D341Med (cell line): ENCODE measurements at regions not wholly inside any gene's neighbourhood (a gene's known extent, or its start where the extent isn't known, plus 50 kb on each side); places are given as distances from the start of the nearest gene placed in this dataset.
A peak's percentile ranks its signal among the peaks of the same experiment; 100 is the strongest.

ENCODE experiments used
- DNase-seq: peaks from one replicate; pipeline ENCODE4 v3.0.0; 2012; ENCODE audit warnings: low spot score

DNA sequence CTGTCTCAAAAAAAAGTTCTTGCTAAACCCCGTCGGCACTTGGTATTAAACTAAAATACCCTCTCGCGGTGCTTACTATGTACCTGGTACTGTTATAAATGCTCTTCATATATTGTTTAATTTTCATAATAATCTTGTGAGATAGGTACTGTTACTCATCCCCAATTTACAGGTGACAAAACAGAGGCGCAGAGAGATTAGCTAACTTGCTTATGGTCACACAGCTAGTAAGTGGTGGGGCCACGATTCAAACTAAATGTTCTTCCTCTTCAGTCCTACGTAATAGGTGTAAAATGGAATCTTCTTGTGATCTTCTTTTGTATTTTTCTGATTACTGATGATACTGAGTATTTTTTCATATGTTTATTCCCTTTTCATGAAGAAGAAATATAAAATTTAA is 51.3 kb downstream of the TET3 start:
- DNase-seq: no peak

DNA sequence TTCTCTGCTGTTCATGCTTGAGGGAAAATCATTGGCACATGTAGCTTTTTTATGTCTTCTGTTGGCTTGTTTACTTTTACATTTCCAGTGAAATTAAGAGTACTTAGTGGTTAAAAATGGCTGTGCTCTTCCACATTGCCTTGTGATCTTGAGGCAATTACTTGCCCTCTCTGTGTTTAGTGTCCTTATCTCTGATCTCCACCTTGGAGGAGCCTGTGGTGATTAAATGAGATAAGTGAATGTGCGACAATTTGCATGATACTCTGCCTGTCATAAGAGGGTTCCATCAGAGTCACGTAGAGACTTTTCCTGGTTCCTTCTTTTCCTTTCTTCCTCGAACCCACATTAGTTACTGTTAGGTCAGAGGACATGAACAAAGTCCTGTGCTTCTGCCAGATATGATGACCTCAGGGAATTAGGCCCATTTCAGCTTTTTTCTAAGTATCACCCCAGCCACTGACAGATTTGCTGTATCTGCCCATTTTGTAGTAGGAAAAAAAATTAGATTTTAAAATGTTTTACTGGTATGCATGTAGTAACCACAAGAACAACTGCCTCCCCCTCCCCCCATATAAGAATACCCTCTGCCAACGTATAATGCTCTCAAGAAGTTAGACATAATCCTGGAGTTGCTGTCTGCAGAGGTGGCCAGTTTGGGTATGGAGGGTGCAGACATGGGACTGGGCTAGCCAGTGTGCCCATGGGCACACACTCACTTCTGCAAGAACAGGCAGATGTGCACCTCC is 51.9 kb downstream of the TET3 start:
- DNase-seq: no peak

DNA sequence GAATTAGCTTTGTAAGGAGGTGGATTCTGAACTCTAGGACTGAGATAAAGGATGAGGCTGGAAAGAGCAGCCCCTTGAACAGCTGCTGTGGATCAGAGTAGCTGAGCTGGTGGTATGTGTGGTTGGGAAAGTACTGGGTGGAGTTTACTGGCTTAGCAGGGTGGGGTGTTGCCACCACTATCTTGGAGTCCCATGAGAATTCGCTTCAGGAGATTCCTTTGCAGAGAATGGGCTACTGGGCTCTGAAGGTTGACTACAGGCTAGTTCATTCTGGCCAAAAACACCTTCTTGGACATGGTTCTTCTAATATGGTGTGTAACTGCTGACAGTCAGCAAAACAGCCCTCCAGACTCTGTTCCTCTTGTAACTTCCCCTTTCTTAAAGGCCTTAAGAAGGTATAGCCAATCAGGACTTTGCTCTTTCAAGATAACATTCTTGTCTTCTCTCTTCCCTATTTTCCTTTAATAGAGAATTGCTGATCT is 52.7 kb downstream of the TET3 start:
- peak; percentile 57 for DNase-seq

DNA sequence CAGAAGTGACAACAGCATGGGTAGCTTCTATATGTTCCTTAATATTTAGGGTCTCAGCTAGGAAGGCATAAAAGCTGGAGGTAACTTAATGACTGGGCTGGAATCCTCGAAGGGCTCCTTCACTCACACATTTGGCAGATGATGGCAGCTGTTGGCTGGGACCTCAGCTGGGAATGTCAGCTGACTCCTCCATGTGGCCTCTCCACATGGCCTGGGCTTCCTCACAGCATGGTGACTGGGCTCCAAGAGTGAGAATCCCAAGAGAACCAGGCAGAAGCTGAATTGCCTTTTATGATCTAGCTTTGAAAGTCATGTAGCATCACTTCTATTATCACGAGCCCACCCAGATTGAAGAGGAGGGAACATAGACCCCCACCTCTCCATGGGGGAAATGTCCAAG is 54.9 kb downstream of the TET3 start:
- no peak for DNase-seq

DNA sequence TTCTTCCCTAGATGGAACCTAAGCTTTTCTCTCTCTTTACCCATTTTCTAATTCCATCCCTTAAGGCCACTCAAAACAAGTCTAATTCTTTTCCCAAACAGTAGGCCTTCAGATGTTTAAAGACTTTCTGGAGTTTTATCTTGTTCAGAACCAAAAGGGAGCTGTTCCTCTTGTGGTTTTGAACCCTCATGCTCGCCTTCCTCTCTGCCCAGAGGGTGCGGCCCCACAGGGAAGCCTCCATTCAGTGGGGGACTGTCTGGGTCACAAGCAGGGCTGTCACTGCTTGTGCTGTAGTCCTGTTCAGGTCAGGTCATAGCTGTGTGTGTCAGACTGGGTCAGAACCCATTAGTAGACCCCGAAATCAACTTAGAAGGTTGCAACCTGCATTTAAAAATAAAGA is 56.5 kb downstream of the TET3 start:
- no peak for DNase-seq

DNA sequence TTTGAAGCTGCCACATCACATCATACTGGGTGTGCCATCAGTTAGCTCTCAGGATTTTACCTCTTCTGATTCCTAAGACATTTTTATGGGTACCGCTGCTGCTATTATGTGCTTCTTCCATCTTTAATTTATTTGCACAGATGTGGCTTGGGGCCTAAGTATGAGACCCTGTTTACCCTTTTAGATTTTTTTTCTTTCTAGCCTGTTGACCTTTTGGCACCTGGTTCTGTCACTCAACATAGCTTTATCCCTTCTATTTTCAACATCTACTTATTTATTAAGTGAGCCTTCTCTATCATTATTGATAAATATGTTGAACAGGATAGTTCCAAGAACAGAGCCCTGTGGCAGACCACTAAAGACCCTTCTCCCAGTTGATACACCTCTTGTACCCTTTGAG is 57.0 kb downstream of the TET3 start:
- no peak for DNase-seq

DNA sequence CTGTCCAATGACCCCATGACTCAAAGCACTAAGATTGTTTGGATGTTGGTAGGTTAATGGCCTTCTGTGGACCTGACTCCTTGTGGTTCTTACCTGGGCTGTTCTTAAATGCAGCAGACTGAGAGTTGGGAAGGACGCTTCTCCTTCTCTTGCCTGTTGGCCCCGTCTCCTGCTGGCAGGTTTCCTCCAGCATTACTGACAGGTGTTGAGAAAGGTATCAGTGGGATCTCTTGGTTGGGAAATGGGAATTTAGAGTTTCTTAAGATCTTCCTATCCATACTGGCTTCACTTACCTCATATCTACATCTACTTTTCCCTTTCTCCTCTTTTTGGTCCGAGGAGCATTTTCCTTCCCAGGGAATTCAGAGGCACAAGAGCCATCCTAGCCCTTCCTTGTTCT is 57.9 kb downstream of the TET3 start:
- DNase-seq: no peak

DNA sequence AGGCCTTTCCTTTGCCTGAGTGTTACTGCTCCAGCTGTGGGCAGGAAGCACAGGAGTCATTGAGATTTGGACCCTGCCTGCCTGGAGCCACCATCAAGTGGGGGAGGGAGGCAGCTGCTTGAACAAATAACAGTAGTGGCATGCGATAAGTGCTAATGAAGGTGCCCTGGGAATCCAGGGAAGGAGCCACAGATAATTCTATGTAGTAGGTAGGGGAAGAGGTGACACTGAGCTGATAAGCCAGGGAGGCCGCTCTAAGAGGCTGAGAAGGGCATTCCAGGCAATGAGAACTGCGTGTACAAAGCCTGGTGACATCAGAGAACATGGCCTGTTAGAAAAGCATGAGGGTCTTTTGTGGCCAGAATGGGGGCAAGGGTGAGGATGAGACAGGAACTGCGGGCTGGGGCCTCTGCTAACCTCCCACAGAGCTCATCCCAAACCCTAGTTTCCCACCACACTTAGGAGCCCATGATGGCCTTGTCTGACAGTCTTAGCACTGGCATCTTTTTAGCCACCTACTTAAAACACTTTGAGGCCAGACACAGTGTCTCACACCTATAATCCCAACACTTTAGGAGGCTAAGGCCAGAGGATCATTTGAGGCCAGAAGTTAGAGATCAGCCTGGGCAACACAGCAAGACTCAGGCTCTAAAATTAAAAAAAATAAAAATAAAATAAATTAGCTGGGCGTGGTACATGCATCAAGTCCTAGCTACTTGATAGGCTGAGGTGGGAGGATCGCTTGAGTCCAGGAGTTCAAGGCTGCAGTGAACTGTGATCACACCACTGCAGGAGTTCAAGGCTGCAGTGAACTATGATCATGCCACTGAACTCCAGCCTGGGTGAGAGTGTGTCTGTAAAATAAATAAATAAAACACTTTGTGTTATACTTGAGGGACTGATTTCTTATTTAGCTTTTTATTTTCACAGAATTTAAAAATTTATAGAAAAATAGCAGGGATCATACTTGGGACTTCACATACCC is 58.9 kb downstream of the TET3 start:
- no peak for DNase-seq

DNA sequence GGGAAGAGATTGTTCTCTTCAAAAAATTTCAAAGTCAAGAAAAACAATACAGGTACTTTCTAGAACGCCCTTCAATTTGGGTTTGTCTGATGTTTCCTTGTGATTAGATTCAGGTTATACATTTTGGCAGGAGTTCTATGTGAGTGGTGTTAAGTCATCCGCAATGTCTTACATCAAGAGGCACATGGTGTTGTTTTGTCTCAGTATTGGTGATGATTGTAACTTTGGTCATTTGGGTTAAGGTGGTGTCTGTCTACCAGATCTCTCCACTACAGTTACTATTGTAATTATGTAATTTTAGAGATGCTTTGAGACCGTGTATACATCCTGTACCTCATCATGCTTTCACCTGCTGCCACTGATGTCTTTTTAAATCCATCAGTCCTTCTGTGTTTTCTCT is 60.3 kb downstream of the TET3 start:
- no peak for DNase-seq

DNA sequence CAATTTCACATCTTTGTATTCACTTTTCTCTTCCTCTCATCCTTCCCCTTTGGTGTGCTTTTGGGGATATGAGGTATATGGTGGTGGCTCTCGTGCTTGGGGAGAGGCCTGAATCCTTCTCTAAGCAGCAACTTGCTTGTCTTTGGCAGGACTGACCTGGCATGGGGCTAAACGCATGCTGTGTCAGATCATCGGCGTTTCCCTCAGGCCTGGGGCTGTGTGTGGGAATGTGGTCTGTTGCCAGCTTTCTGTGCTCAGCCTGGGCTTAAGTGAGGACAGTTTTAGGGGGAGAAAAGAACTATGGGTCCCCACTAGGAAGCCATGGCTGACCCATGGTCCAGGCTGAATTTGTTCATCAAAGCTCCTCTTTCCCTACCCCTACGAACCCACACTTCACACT is 60.7 kb downstream of the TET3 start:
- no peak for DNase-seq

DNA sequence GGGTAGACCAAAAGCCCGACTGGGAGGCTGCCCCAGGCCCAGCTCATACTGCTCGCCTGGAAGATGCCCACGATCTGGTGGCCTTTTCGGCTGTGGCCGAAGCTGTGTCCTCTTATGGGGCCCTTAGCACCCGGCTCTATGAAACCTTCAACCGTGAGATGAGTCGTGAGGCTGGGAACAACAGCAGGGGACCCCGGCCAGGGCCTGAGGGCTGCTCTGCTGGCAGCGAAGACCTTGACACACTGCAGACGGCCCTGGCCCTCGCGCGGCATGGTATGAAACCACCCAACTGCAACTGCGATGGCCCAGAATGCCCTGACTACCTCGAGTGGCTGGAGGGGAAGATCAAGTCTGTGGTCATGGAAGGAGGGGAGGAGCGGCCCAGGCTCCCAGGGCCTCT is 61.7 kb downstream of the TET3 start:
- no peak for DNase-seq

DNA sequence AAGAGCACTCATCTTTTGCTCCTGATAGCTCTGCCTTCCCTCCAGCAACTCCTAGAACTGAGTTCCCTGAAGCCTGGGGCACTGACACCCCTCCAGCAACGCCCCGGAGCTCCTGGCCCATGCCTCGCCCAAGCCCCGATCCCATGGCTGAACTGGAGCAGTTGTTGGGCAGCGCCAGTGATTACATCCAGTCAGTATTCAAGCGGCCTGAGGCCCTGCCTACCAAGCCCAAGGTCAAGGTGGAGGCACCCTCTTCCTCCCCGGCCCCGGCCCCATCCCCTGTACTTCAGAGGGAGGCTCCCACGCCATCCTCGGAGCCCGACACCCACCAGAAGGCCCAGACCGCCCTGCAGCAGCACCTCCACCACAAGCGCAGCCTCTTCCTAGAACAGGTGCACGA is 62.4 kb downstream of the TET3 start:
- DNase-seq: no peak

DNA sequence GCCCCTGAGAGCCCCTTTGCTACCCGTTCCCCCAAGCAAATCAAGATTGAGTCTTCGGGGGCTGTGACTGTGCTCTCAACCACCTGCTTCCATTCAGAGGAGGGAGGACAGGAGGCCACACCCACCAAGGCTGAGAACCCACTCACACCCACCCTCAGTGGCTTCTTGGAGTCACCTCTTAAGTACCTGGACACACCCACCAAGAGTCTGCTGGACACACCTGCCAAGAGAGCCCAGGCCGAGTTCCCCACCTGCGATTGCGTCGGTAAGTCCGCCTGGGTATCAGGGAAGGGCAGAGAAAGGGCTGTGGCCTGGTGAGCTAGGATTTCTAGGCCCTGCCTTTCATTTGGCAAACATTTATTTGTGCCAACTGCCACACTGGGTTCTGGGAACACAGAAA is 63.4 kb downstream of the TET3 start:
- no peak for DNase-seq

DNA sequence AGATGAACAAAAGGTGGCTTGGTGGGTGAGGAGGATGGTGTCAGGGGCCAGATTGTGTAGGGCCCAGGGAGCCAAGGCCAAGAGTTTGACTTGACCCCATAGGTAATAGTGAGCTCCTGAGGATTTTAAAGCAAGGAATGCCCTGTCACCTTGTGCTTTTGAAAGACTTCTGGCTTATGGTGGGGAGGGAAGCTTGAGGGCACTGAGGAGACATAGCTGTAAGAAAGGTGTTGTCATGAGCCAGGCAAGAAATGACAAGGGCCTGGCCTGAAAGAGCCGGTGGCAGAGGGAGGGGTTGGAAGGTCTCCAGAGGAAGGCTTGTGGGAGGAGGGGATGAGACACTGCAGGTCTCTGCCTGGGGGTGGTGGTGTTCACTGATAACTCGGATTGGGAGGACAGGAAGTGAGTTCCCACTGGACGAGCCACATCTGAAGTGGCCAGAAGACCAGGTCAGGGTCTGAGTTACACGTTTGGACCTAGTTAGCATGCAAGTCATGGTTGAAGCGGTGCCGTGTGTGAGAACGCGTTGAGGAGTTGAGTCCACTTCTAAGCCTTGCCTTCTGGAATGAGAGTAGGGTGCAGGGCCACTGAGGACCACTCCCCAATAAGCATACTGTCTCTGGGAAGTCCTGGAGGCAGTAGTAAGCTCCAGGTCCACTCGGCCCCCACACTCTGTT is 64.3 kb downstream of the TET3 start:
- DNase-seq: no peak

DNA sequence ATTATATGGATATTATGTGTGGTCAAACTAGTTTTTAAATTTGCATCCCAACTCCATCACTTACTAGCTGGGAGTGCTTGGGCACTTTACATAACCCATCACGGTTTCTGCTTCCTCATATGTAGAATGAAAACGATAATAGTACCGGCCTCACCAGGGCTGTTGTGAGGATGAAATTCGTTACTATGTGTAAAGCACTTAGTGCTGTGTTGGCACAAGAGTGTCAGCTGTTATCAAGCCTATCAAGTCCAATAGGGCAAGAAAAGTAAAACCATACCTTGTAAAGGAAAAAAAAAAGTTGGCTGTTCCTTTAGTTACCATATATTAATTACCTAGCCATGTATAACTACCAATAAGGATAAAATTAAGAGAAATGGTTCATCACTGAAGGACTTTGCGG is 65.4 kb downstream of the TET3 start:
- no peak for DNase-seq

DNA sequence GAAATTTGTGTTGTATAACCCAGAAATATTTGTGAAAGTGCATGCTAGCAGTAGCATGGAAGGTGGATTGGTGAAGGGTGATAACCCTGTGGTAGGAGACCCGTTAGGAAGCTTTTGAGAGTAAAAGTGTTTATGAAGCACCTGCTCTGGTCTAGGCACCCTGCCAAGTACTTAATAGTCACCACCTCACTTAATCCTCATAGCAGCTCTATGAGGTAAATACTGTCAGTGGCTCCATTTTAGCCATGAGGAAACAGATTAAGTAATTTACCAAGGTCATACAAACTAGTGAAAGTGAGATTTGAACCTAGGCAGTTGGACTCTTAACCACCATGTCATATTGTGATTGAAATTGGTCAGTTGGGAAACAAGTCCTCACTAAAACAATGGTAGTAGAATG is 66.8 kb downstream of the TET3 start:
- no peak for DNase-seq

DNA sequence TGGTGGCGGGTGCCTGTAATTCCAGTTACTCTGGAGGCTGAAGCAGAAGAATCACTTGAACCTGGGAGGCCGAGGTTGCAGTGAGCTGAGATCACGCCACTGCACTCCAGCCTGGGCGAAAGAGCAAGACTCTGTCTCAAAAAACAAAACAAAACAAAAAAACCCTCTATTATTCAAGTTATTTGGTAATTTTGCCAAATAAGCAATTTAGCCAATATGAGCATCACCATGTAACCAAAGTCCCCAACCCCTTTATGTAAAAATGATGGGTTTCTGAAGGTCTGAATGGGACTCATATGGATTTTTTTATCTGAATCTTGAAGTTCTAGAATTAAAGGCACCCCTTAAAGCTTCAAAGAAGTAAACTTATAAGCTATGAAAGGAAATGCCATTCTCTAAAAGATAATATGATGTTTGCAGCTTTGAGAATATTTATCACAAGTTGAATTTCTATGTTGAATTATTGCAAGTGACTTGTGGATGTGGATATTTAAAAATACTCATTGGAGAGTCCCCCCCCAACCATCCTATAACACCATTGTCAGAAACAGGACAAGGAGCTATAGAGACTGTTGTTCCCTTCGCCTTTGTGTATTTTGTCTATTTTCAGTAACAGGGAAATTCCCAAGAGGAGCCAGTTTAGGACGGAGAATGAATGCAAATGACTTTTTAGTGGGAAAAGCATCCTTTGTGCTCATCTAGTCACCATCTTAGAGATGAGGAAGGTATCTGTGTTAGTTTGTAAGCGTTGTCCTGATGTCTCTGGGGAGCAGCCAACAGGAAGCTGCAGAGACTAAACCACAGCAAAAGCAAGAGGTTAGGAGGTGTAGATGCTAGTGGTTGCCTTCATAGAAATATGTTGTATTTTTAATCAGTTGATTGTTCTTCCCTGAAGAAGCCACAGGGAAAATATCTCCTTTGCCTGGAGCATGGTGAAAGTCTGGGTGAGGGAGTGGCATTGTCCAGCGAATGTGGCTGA is 68.3 kb downstream of the TET3 start:
- no peak for DNase-seq

DNA sequence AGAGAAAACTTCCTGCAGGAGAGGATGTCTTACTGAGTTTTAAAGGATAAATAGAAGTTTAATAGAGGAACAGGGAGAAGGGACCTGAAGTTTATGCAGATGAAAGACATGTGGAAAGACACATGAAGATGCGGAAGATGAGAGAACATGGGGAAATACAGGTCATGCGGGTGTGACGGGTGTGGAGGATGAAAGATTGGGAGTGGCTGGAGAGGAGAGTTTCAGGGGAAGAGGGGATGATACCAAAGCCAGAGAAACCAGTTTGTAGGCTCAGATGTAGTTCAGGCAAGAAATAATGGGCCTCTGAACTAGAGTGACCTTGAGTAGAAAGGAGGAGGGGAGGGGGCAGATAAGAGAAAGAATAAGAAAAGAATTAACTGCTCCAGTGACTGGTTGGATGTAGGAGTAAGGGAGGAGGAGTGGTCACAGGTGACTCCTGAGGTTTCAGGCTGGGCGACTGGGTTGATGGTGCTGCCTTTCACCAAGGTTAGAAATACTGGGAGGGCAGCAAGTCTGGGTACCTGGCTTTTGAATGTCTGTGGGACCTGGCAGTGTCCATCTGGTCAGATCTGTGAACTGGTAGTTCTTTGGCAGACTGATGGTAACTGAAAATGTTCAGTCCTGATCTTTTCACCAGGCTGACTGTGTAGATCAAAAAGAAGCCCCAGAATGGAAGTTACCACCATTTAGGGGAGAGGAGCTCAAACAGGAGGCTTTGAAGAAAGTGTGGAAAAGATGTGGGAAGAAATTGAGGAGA is 69.4 kb downstream of the TET3 start:
- DNase-seq: no peak

DNA sequence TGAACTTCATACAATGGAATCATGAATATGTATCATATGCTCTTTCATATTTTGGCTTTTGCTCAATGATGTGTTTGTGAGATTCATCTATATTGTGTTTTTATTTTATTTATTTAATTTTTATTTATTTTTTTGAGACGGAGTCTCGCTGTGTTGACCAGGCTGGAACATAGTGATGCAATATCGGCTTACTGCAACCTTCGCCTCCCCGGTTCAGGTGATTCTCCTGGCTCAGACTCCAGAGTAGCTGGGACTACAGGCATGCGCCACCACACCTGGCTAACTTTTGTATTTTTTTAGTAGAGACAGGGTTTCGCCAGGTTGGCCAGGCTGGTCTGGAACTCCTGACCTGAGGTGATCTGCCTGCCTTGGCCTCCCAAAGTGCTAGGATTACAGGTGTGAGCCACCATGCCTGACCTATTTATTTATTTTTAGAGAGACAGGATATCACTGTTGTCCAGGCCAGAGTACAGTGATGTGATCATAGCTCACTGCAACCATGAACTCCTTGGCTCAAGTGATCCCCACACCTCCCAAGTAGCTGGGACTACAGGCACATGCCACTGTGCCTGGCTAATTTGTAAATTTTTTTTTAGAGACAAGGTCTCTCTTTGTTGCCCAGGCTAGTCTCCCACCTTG is 74.5 kb downstream of the TET3 start:
- DNase-seq: no peak

DNA sequence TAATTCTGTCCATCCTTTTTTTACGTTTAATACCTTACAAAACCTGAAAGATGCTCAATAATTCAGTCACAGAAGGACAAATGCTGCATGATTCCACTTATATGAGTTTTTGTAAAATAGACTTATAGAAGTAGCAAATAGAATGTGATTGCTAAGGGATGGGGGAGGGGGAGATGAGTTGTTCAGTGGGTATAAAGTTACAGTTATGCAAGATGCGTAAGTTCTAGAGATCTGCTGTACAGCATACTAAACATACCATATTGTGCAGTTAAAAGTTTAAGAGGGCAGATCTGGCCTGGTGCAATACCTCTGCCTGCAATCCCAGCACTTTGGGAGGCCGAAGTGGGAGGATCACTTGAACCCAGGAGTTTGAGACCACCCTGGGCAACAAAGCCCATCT is 78.8 kb downstream of the TET3 start:
- DNase-seq: no peak
